ENCODE measurements at regions not wholly inside any gene's neighbourhood (a gene's known extent, or its start where the extent isn't known, plus 50 kb on each side); places are given as distances from the start of the nearest gene placed in this dataset.

GRCh38 chr12:107320929-107321631 lies 227.7 kb upstream of the CRY1 start:
- no peak for TF ChIP-seq EZH2phosphoT487 (conservative IDR thresholded peaks at IDR 0.05; ENCODE audit: low read length)
- TF ChIP-seq CTCF (IDR thresholded peaks at IDR 0.05; ENCODE audit: insufficient read depth, low read length, poor library complexity, severe bottlenecking), result no peak
- no peak overlapping the region for H3K27ac ChIP-seq (ENCODE audit: low read depth, low read length)
- no peak overlapping the region for H3K4me2 ChIP-seq (ENCODE audit: low read depth, low read length, poor library complexity, severe bottlenecking)
- no peaks in the 10 kb centered on the region for H3K79me2 ChIP-seq (ENCODE audit: insufficient read depth, low read length)
- no peaks in the 10 kb centered on the region for H3K9me2 ChIP-seq (replicated peaks; ENCODE audit: insufficient read depth, low read length)
- H3F3A ChIP-seq (ENCODE audit: insufficient read depth), result no peaks in the 10 kb centered on the region
- no peak overlapping the region for H2AFZ ChIP-seq (ENCODE audit: low read depth, low read length, severe bottlenecking)
- no peaks in the 10 kb centered on the region for H4K20me1 ChIP-seq (ENCODE audit: low read depth, low read length)
- no peaks in the 10 kb centered on the region for H3K27me3 ChIP-seq (ENCODE audit: low read length)
- H3K4me3 ChIP-seq (ENCODE audit: insufficient read depth, low read length, poor library complexity, severe bottlenecking), result no peak overlapping the region
- no peaks in the 10 kb centered on the region for H3K9me3 ChIP-seq (ENCODE audit: insufficient read depth, low read length)
- H3K36me3 ChIP-seq (ENCODE audit: low read length), result no peaks in the 10 kb centered on the region
- no peak overlapping the region for H3K9ac ChIP-seq (ENCODE audit: low read length)

GRCh38 chr12:107322063-107322462 lies 228.7 kb upstream of the CRY1 start:
- no peak overlapping the region for H3K4me2 ChIP-seq (ENCODE audit: low read depth, low read length, poor library complexity, severe bottlenecking)
- H3K9me2 ChIP-seq (replicated peaks; ENCODE audit: insufficient read depth, low read length), result no peaks in the 10 kb centered on the region
- no peaks in the 10 kb centered on the region for H4K20me1 ChIP-seq (ENCODE audit: low read depth, low read length)
- TF ChIP-seq EZH2phosphoT487 (conservative IDR thresholded peaks at IDR 0.05; ENCODE audit: low read length) (no peak), CTCF (IDR thresholded peaks at IDR 0.05; ENCODE audit: insufficient read depth, low read length, poor library complexity, severe bottlenecking) (no peak)
- no peaks in the 10 kb centered on the region for H3K79me2 ChIP-seq (ENCODE audit: insufficient read depth, low read length)
- no peaks in the 10 kb centered on the region for H3K9me3 ChIP-seq (ENCODE audit: insufficient read depth, low read length)
- H3K9ac ChIP-seq (ENCODE audit: low read length), result no peak overlapping the region
- no peaks in the 10 kb centered on the region for H3F3A ChIP-seq (ENCODE audit: insufficient read depth)
- H3K36me3 ChIP-seq (ENCODE audit: low read length), result no peaks in the 10 kb centered on the region
- no peak overlapping the region for H3K4me3 ChIP-seq (ENCODE audit: insufficient read depth, low read length, poor library complexity, severe bottlenecking)
- H3K27ac ChIP-seq (ENCODE audit: low read depth, low read length), result no peak overlapping the region
- no peak overlapping the region for H2AFZ ChIP-seq (ENCODE audit: low read depth, low read length, severe bottlenecking)
- H3K27me3 ChIP-seq (ENCODE audit: low read length), result no peaks in the 10 kb centered on the region

GRCh38 chr12:107325075-107325608 lies 231.8 kb upstream of the CRY1 start:
- H3K9ac ChIP-seq (ENCODE audit: low read length), result no peak overlapping the region
- no peaks in the 10 kb centered on the region for H3K36me3 ChIP-seq (ENCODE audit: low read length)
- H3K4me3 ChIP-seq (ENCODE audit: insufficient read depth, low read length, poor library complexity, severe bottlenecking), result no peak overlapping the region
- H3K27me3 ChIP-seq (ENCODE audit: low read length), result no peaks in the 10 kb centered on the region
- H3K9me2 ChIP-seq (replicated peaks; ENCODE audit: insufficient read depth, low read length), result no peaks in the 10 kb centered on the region
- no peaks in the 10 kb centered on the region for H4K20me1 ChIP-seq (ENCODE audit: low read depth, low read length)
- no peak overlapping the region for H3K27ac ChIP-seq (ENCODE audit: low read depth, low read length)
- no peaks in the 10 kb centered on the region for H3K9me3 ChIP-seq (ENCODE audit: insufficient read depth, low read length)
- no peak overlapping the region for H3K4me2 ChIP-seq (ENCODE audit: low read depth, low read length, poor library complexity, severe bottlenecking)
- H3K79me2 ChIP-seq (ENCODE audit: insufficient read depth, low read length), result no peaks in the 10 kb centered on the region
- no peaks in the 10 kb centered on the region for H3F3A ChIP-seq (ENCODE audit: insufficient read depth)
- TF ChIP-seq EZH2phosphoT487 (conservative IDR thresholded peaks at IDR 0.05; ENCODE audit: low read length) (no peak), CTCF (IDR thresholded peaks at IDR 0.05; ENCODE audit: insufficient read depth, low read length, poor library complexity, severe bottlenecking) (no peak)
- H2AFZ ChIP-seq (ENCODE audit: low read depth, low read length, severe bottlenecking), result no peak overlapping the region

Measured in SU-DHL-6 (cell line).